ENCODE measurements at regions not wholly inside any gene's neighbourhood (a gene's known extent, or its start where the extent isn't known, plus 50 kb on each side); places are given as distances from the start of the nearest gene placed in this dataset.
"Not testable (repeated sequence)": the region's sequence is repeated elsewhere in the genome, so short reads cannot be mapped to it uniquely, and the experiment has no call there.

DNA sequence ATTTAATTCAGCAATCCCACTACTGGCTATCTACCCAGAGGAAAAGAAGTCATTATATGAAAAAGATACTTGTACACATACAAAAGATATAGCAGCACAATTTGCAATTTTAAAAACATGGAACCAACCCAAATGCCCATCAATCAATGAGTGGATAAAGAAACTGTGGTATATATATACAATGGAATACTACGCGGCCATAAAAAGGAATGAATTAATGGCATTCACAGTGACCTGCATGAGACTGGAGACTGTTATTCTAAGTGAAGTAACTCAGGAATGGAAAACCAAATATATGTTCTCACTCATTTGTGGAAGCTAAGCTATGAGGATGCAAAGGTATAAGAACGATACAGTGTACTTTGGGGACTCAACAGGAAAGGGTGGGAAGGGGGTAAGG, 102.8 kb upstream of the KCNMA1 start:
- not testable (repeated sequence) for DNase-seq

DNA sequence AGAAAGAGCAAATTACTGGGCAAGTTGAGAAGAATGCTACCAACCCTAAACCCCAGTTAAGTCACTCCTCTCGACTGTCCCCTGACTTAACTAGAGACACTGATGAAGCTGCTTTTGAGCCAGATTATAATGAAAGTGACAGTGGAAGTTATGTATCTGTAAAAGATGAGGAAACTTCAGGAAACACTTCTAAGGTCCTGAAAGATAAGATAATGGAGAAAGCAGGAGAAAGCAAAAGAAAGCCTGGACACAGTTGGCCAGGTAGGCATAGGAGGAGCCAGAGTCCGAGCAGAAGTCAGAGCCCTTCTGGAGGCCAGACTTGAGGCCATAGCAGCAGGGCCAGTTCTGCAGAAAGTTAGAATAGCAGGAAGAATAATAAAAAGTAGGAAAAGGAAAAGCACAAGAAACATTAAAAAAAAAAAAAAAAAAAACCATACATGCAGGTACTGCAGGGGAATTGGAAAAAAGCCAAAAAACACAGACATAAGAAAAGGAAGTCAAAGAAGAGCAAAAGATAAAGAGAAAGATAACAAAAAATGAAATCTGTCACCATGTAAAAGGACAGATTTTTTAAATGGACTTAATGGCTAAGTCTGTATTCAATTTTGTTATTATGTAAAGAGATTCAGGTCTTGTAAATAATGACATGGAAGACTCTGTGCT, 101.0 kb upstream of the KCNMA1 start:
- no peak for DNase-seq

DNA sequence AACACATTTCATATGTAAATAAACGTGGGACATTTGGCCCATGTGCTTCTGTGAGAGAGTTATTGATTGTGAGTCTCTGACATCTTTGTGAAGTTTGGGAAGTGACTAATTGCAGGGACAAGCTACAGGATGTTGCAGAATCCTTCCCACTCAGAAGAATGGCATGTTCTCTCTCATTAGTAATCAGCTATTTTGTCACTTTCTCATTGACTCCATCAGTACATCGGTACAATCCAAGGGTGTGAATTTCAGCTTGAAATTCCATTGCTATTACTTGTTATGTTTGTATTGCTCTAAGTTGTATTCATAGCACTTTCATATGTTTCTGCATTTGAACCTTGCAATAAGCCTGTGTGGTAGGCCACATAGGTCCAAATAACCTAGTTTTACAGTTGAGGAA, 100.0 kb upstream of the KCNMA1 start:
- DNase-seq: no peak

DNA sequence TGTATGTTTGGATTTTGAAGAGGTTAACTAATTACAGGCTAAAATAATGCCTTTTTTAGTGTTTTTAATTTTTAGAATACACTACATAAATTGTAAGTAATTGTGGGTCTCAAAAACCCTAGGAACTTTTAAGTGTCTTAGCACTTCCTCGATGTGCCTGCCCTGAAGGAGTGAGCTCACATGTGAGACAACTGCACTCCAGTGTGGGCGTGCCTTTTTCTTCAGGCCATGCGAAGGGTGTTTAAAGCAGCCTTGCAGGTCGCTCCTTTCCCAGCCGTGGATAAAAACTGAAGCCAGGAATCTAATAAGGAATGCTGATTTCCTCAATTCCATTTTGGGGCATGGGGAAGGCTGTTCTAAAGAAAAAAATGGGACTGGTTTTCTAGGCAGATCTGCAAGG, 97.5 kb upstream of the KCNMA1 start:
- DNase-seq: not testable (repeated sequence)

DNA sequence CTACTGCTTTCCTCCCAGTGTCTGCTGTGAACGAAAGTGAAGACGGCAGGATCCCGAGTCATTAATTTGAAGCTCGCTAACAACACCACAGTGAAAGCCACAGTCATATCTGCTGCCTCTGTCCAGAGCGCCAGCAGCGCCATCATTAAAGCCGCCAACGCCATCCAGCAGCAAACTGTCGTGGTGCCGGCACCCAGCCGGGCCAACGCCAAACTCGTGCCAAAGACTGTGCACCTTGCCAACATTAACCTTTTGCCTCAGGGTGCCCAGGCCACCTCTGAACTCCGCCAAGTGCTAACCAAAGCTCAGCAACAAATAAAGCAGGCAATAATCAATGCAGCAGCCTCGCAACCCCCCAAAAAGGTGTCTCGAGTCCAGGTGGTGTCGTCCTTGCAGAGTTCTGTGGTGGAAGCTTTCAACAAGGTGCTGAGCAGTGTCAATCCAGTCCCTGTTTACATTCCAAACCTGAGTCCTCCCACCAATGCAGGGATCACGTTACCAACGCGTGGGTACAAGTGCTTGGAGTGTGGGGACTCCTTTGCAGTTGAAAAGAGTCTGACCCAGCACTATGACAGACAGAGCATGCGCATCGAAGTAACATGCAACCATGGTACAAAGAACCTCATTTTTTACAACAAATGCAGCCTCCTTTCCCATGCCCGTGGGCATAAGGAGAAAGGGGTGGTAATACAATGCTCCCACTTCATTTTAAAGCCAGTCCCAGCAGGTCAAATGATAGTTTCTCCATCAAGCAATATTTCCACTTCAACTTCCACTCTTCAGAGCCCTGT, 94.8 kb upstream of the KCNMA1 start:
- DNase-seq: no peak

GRCh38 chr10:77727481-77727880, 89.9 kb upstream of the KCNMA1 start:
- DNase-seq: no peak

DNA sequence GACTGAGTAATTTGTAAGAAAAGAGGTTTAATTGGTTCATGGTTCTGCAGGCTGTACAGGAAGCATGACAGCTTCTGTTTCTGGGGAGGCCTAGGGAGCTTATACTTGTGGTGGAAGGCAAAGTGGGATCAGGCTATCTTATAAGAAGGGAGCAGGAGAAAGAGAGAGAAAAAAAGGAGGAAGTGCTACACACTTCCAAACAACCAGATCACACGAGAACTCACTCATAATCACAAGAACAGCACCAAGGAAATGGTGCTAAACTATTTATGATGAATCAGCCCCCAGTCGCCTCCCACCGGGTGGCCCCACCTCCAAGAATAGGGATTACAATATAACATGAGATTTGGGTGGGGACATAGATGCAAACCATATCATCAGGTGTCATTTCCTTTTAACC, 89.1 kb upstream of the KCNMA1 start:
- no peak for DNase-seq

GRCh38 chr10:77726301-77726700, 88.7 kb upstream of the KCNMA1 start:
- no peak for DNase-seq

- no peak for DNase-seq
Measured at GRCh38 chr10:77724820-77725219, 87.2 kb upstream of the KCNMA1 start.

DNA sequence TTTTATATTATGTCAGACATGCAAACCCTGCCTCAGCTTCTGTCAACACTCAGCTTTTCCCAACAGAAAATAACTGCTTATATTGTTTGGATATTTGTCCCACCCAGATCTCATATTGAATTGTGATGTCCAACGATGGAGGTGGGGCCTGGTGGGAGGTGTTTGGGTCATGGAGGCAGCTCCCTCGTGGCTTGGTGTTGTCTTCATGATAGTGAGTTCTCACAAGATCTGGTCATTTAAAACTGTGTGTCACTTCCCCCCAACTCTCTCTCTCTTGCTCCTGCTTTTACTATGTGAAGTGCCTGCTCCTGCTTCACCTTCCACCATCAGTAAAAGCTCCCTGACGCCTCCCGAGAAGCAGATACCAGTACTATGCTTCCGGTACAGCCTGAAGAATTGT, 85.8 kb upstream of the KCNMA1 start:
- DNase-seq: no peak

- not testable (repeated sequence) for DNase-seq
Measured at GRCh38 chr10:77722956-77723355, 85.3 kb upstream of the KCNMA1 start.

DNA sequence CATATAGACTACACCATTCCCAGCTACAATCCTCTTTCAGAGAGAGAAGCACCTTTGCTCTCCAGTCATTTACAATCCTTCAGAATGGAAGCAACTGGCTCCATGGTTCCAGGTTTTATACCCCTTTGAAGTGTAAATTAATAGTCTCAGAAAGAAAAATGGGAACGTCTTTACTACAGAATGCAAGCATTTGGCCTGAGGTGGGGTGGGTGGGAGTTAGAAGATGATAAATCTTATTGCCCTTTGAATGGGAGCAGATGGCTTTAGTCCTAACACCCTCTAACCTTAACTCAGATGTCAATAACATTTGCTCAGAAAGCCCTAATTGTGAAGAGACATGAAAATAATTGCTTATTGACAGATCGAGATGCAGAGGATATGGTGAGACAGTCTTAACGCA, 84.2 kb upstream of the KCNMA1 start:
- DNase-seq: no peak

- no peak for DNase-seq
Measured at GRCh38 chr10:77718957-77719356, 81.3 kb upstream of the KCNMA1 start.

DNA sequence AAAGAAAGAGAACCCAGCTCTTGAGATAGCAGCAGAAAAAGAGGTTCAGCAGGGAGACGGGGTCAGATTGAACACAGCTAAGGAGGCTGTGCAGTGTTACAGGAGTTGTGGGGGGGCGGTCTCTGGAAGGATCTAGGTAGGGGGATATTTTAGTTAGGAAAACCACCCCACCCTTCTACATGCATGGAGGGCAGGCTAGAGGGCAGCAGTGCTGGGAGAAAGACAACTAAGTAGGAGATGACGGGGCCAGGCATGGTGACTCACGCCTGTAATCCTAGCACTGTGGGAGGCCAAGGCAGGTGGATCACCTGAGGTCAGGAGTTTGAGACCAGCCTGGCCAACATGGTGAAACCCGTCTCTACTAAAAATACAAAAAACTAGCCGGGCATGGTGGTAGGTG, 80.7 kb upstream of the KCNMA1 start:
- not testable (repeated sequence) for DNase-seq

- no peak for DNase-seq
Measured at GRCh38 chr10:77717336-77717735, 79.7 kb upstream of the KCNMA1 start.

GRCh38 chr10:77716458-77717317, 79.1 kb upstream of the KCNMA1 start:
- peak; percentile 22 for DNase-seq

DNA sequence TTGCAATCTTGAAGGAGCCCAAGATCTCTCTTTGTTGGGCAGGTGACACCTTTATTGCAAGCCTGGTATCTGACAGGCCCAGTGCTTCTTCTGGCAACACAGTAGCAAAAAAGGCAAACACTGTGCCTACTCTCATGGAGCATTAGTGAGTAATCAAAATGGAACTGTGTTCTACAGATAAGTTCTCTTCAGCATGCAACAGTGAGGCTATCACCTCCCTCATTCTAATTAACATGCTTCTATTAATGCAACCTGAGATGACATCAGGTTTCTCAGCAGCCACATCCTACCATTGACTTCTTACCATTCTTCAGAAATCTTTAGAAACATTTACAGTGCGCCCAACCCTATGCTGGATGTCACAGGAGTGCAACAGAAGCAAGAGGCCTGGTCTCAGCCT, 77.9 kb upstream of the KCNMA1 start:
- no peak for DNase-seq

GRCh38 chr10:77715088-77715487, 77.5 kb upstream of the KCNMA1 start:
- no peak for DNase-seq

DNA sequence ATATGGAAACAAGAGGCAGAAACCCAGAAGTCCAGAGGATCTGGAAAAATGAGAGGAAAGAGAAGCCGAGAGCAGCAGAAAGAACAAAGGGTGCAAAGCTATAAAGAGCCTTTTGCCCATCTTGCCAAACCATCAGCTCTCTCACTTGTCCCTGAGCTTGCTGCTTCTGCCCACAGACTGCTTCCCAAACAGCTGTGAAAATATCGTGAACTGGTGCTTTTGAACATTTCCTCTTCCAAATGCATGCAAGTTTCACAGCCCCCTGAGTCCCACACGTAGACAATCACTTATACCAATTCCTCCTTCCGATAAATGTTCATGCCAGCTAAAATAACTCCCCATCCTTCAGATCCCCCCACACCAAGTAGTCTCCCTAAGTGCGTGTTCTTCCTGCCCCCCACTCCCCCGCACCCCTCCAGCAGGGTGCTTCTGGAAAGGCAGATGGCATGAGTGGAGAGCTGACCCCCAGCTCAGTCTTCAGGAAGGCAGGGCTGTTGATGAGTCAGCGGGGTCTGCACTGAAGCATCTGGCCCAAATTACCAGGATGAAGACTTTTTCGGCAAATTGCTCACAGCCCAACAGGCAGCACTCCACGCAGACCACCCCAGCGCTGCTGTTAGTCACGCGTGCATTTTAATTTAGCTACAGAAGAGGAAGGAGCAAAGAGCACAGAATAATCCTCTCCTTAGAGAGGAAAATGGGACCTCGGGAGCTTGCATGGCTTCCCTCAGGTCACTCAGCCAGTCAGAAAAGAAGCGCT, 76.1 kb upstream of the KCNMA1 start:
- no peak for DNase-seq

GRCh38 chr10:77712207-77712606, 74.6 kb upstream of the KCNMA1 start:
- DNase-seq: no peak

- no peak for DNase-seq
Measured at GRCh38 chr10:77711683-77712049, 74.1 kb upstream of the KCNMA1 start.

GRCh38 chr10:77710759-77711682, 73.4 kb upstream of the KCNMA1 start:
- peak; percentile 5 for DNase-seq

Measured in NCI-H2171 (cell line).